ENCODE measurements at regions not wholly inside any gene's neighbourhood (a gene's known extent, or its start where the extent isn't known, plus 50 kb on each side); places are given as distances from the start of the nearest gene placed in this dataset.

DNA sequence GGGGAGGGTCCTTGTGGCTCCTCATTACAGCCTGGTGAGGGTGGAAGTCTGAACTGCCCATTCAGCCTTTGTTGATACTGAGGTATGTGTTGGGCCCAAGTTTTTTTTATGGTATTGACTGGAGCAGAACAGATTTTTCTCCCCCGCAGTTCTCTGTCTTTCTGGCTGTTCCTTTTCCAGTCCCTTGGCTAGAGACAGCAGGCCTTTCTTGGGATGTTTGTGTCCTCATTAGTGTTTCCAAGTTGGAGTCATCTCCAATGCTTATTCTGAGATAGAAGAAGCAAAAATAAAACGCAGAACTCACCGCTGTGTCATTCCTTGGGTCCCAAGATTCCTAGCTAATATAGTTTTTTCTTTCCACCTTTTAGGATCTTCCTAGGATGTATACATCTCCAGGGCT, 193.3 kb downstream of the RAMP3 start:
- no peak for DNase-seq (ENCODE audit: low spot score)

DNA sequence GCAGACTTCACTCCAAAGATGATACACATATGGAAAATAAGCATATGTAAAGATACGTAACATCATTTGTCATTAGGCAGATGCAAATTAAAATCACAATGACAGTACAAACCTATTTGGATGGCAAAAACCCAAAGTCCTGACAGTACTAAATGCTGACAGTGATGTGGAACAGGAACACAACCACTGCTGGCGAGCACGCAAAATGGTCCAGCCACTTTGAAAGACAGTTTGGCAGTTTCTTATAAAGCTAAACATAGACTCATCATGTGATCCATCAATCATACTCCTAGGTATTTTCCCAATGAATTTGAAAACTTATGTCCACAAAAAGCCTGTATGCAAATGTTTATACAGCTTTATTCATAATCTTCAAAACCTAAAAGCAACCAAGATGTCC, 200.7 kb downstream of the RAMP3 start:
- no peak for DNase-seq (ENCODE audit: low spot score)

DNA sequence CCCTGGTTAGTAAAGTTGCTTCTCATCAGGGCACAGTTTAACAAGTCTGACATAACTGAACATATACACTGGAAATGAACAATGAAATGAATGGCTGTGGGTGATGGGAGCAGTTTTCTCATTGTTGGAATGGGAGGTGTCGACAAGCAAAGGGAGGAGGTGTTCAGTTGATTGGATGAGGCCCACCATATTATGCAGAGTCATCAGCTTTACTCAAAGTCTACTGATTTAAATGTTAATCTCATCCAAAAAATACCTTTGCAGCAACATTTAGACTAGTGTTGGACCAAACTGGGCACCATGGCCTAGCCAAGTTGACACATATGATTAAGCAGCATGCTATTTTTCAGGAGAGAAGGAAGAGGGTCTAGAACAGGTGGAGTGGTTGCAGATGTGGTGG, 201.7 kb downstream of the RAMP3 start:
- no peak for DNase-seq (ENCODE audit: low spot score)

DNA sequence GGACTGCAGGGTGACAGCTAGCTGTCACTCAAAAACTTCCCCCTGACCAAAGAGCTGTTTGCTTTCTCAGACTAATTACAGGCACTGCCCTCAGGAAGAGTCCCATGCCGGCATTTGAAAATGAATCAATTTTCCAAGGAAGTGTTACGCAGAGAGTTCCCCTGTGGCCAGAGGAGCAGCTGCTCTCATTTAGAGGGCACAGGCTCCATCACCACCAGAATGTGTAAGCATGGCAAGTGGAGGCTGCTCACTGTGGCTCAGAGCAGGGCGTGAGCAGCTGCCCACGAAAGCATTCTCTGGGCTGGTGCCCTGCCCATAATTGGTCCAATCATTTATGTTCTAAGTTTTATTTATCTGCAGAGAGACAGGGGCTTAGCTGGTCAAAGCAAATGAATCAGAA, 202.2 kb downstream of the RAMP3 start:
- no peak for DNase-seq (ENCODE audit: low spot score)

DNA sequence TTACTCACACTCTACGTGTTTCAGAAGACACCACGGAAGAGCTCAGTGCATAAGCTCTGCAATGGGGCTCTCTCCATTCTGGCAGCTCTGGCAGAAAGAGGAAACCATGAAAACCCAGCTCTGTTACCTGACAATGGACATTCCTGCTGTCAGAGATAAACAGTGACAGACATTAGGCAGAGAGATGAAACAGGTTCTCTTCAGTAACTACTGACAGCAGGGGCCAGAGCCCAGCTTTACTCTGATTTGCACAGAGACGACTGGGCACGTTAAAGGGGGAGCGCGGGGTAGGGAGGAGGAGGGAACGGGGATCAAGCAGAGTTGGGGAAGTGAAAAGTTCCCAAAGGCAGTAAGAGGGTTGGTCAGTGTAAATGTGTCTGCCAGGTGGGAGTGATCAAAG, 206.1 kb downstream of the RAMP3 start:
- DNase-seq (ENCODE audit: low spot score): no peak

DNA sequence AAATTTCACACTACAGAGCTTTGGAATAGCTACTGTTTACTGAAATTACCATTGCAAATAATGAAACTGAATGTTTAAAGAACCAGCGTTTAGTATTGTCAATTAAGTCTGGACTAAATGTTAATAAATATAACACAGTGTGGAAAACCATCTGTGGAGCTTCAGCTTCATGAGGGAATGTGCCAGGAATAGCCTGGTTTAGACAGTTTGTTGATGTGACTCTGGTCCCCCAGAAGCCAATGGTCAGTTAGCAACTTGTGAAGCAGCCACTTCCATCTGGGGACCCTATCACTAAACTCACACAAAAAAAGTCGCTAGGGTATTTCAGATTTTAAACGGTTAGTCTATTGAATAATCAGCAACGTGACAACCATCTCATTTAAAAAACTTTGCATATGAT, 207.8 kb downstream of the RAMP3 start:
- DNase-seq (ENCODE audit: low spot score): no peak

DNA sequence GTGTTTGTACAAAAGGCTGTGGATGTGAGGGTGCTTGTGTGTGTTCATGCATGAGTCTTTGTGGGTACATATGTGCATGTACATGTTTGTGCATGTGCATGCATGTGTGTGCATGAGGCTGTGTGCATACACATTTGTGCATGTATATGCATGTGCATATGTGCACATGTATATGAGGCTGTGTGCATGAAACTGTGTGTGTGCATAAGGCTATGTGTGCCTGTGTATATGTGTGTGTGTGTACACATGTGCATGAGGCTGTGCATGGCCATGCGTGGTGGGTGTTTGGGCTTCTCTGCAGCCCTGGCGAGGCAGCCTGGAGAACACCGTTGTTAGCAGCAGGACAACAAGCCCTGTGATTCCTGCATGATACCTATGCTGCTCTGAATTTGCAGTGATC, 207.7 kb upstream of the ADCY1 start:
- DNase-seq (ENCODE audit: low spot score): no peak

DNA sequence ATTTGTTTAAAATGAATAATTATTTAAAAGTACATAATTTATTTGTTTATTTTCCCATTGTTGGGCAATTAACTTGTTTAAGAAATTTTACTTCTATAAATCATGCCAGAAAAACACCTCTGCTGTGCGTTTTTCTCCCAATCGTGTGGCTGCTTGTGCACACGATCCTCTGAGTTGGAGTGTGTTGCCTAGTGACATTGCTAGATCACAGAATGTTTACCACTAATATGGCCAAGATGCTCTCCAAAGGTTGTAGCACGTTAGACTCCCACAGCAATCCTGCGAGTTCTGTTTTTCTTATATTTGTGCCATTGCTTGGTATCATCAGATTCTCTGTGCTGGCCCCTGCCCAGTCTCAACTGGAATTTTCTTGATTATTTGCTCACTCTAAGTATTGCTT, 207.1 kb upstream of the ADCY1 start:
- no peak for DNase-seq (ENCODE audit: low spot score)

DNA sequence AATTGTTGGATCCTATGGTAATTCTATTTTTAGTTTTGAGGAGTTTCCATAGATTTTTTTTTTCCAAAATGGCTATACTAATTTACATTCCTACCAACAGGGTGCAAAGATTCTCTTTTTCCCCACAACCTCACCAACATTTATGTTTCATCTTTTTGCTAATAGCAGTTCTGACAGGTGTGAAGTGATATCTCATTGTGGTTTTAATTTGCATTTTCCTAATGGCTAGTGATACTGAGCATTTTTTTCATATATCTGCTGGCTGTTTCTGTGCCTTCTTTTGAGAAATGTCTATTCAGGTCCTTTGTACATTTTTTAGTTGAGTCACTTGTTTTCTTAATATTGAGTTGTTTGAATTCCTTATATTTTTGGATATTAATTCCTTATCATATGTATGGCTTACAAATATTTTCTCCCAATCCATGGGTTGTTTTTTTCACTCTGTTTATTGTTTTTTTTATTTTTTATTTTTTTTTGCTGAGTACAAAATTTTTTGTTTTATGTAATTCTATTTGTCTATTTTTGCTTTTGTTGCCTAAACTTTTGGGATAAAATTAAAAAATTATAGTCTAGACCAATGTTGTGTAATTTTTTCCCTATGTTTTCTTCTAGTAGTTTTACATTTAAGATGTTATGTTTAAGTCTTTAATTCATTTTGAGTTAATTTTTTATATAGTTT, 205.9 kb upstream of the ADCY1 start:
- no peak for DNase-seq (ENCODE audit: low spot score)

DNA sequence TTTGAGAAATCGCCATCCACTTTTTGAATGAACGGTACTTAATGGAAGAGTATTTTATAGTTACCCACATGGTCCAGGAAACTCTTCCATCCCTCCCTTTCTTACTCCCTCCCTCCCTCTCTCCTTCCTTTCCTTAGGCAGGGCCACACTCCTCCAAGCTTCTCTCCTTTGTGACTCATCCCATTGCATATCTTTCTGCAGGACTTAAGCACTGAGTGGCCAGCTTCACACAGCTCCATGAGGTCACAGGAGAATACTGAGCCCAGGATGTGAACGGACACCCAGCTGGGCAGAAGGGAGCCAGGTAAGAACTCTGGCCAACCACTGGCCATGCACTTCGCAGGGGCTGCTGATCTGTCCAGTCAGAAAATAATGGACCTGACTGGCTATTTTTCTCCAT, 189.7 kb upstream of the ADCY1 start:
- no peak for DNase-seq (ENCODE audit: low spot score)

DNA sequence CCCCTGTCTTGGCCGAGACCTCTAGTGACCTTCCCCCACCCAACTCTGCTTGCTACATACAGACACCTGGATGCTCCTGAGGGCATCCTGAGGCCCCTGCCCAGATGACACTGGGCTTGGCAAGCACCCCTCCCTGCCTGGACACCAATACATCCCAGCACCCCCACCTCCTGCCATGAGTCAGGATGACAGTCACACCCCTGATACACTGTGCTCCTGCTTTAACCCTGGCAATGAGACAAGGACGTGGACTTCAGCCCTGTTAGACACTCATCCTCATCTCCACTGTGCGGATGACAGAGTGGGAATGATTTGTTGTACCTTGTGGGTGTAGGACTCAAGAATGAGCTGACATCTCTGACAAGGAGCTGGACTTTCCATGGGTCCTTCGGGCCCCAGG, 186.3 kb upstream of the ADCY1 start:
- no peak for DNase-seq (ENCODE audit: low spot score)

DNA sequence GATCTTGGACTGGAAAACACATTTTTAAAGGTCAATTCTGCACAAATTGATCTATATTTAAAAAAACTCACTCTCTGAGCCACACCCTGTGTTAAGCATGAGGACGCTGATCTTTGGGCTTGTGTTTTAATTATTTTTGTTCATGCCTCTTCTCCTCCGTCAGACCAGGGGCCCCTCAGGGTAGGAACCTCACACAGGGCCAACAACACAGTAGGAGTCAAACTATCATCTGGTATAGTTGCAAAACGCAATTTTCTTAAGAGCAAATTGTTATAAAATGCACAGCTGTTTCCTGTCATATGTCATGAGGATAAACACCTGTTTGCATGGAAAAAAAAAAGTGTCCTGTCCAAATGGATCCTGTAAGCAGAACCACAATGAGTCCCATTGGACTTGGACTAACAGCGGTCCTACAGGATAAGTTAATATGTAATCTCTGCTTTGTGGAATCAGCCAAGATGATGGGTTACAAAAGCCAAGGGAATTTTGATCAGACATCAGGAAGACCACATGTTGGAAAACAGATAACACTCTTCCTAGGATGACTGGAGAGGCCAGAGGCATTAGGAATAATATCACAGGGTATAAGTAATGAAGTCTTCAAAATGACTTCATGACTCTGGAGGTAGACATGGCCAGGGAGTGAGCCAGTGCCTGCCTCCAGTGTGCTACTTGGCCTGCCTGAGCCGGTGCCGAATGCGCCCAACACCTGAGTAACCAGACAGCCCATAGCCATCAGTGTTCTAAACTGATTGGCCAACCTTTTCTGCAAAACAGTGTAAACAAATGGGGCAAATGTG, 184.9 kb upstream of the ADCY1 start:
- DNase-seq (ENCODE audit: low spot score): no peak

DNA sequence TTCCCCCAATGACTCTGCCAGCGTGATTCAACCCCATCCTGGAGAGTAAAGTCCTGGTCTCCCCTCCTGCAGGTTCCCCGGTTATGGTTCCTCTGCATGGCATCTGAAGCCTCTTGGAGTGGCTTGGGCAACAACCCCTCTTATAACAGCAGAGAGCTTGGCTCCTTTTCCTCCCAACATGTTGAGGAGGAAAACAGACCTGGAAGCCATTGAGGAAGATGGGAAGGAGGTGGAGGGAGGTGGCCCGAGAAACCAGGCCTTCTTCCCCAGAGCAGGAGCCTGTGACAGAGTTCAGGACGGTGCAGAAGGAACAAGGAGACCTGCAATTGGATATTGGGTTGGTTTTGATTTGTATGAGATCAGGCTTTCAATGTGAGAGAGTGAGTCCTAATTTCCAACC, 184.0 kb upstream of the ADCY1 start:
- DNase-seq (ENCODE audit: low spot score): no peak

DNA sequence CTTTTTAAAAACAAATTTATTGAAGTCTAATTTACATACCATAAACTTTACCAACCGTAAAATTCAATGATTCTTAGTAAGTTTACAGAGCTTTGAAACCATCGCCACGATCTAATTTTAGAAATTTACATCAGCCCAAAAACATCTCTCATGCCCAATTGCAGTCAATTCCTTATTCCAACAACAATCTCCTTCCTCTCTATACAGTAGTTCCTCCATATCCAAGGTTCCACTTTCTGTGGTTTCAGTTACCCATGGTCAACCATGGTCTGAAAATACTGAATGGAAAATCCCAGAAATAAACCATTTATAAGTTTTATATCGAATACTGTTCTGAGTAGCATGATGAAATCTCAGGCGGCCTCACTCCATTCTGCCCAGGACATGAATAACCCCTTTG, 183.4 kb upstream of the ADCY1 start:
- DNase-seq (ENCODE audit: low spot score): no peak

DNA sequence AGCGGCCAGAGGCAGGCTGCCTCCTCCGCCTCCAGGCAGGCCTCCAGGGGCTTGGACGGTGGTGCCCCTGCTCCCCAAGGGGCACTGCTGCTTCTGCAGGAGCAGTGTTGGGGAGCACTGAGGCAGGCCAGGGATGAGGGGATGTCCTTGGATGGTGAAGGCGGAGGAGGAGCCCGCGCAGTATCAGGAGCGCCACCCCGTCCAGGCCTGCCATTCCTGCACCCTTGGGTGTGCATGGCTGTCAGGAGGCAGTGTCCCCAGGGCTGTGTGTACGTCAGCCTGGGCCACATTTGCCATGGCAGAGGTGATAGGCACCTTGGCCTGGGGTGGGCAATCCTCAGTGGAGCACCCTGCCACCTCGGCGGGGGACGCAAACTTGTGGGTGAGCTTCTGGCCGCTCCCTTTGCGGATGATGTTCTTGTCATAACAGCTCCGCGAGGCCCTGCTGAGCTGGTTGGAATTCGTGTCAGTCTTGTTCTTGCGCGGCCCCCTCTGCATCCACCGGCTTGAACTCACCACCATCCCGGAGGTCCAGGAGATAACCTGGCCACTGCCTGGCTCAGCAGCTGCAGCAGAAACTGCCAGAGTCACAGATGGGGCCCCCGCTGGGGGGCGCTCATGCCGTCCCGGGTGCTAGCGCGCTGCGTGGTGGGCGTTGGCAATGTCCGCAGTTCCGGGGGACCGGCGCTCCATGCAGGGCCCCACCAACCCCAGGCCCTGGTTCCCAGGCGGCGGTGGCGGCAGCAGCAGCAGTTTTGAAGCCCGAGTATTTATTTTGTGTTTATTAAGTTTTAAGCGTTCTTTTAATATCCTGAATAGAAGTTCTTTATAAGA, 182.3 kb upstream of the ADCY1 start:
- DNase-seq (ENCODE audit: low spot score): no peak

DNA sequence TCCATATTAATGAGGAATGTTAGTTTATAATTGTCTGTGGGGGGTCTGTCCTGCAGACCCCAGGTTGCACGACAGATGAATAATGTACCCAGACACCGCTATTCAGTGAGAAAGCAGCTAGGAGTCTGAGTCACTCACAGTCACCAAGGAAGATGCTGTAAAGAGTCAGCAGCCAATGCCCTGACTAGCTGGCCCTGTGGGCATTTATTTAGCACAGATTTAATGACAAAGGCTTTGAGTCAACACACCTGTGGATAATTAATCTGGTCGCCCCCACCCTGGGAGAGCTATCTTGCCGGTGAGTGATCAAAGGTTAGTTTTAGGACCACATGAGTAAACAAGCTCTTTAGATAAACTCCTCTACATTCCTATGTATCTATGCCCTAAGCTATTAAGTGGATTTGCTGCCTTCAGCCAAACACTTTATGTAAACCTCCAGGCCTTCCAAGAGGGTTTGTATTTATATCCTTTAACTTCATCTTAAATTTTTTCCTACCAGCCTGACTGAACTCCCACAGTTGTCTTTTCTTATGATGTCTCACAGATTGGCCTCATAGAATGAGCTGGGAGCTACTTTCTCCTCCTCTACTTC, 180.0 kb upstream of the ADCY1 start:
- DNase-seq (ENCODE audit: low spot score): no peak

DNA sequence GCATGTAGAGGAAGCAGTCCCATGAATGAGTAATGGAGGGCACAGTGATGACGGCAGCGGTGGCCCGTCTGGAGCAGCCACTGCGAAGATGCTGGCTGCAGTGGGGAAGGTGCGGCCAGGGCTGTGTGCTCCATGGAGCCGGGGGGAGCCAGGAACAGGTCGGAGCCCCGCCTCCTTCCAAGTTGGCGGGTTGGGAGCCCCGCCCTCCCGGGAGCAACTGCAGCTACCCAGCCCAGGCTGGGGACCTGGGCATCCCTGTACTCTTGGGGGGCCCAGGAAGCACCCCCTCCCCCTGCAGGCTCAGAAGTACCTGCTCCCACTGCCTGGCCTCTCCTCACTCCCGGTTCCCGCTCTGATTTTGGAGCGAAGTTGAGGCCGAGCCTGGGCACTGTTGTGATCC, 175.1 kb upstream of the ADCY1 start:
- DNase-seq (ENCODE audit: low spot score): no peak

DNA sequence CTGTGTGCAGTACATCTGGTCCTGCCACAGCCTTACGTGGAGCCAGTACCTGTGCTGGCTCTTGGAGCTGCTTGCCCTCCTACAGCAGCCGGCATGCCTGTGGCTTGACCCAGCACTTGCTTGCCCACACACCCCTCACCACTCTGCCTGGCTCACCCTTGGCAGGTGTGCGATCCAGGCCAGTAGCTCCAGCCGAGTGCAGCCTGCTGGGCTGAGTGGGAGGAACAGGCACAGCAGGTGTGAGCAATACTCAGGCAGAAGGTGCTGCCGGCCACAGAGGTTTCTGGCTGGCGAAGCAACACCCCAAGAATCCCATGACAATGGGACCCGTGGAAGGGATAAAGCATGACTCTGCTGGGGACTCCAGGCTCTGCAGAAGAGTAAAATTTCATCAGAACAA, 173.5 kb upstream of the ADCY1 start:
- no peak for DNase-seq (ENCODE audit: low spot score)

DNA sequence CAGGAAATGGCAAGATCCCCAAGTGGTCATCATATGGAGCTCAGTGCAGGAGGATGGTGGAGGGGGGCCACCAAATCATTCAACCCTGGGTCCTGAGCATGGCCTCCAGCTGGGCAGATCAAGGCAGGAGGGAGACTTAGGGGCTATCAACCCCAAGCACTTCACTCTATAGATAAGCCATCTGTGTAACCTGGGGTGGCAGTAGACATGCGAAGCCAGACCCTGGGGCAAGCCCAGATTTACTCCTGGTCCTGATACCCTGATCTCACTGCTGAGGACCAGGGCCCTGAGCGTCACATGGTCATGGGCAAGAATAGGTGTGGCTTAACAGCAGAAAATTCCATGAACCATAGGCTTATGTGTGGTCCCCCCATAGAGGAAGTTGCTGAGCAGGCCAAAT, 173.0 kb upstream of the ADCY1 start:
- DNase-seq (ENCODE audit: low spot score): no peak

DNA sequence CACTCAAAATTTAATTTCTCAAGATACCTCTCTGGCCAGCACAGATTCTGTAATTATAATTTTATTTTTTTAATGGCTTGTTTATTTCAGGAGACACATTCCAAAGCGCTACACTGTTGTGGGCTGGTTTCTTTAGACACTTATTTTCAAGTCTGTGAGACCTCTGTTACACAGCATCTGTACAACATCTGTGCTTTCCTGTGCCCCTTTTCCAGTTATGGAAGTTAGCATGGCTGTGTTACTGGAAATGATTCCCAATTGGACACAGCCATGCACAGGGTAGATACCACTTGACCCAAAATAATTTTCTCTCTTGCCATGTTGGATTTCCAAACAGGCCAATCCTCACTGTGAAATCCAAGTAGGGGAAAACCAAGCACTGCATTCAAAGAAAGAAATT, 172.3 kb upstream of the ADCY1 start:
- no peak for DNase-seq (ENCODE audit: low spot score)

DNA sequence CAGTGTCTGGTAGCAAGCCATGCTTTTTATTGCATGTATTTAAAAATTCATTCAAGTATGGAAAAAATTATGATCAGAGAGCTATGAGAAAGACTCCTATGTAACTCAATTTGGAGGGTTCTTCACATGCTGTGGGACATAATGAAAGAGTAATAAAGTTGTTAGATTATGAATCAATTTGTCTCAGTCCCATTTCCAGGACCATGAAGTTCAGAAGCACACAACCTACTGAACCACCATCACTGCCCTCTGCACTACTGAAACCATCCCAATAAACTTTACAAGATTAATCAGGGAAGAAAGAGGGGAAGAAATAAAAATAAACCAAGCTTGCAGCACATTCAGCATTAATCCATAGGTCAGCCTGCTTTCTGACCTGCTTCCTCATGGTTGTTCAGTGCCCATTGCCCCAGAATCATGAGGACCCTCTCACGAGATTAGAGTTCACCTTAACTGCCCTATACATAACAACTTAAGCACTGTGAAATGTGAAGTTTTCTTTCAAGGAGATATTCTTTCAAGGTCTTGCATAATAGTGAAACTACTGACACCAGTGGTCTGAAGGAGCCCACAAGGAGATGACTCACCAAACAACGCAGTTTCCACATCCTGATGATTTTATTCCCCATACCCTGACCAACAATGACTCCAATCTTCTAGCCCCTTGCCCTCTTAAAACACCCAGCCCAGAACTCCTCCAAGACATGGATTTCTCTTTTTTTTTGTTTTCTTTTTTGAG, 171.5 kb upstream of the ADCY1 start:
- DNase-seq (ENCODE audit: low spot score): no peak

DNA sequence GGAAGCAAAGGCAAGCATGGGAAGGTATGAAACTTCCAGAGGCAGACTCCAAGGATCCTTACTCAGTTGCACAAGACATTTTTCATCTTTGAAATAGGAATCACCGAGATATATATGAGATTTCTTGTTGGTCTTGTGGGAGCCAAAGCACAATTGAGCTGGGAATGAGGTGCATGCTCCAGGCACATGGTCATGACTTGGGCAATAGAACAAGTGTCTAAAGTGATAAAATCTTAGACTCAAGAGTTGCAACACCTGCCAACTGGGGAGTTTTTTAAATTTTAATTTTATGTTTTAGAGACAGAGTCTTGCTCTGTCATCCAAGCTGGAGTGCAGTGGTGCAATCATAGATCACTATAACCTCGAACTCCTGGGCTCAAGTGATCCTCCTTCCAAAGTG, 169.5 kb upstream of the ADCY1 start:
- no peak for DNase-seq (ENCODE audit: low spot score)

Measured in mucosa of gallbladder (tissue), 1 donor.